Epithelial cell of esophagus (primary cell): ENCODE measurements at regions not wholly inside any gene's neighbourhood (a gene's known extent, or its start where the extent isn't known, plus 50 kb on each side); places are given as distances from the start of the nearest gene placed in this dataset.
"Not testable (repeated sequence)": the region's sequence is repeated elsewhere in the genome, so short reads cannot be mapped to it uniquely, and the experiment has no call there.

ENCODE experiments used
- DNase-seq: peaks from one replicate; pipeline ENCODE4 v3.0.0; 2010; ENCODE audit warnings: low read depth
- H3K4me3 ChIP-seq: 2 replicates; pipeline ENCODE4 v1.5.1; 2011; ENCODE audit warnings: mild to moderate bottlenecking, low read length, control low read depth
- TF ChIP-seq, protein P1 (sequence below): IDR thresholded peaks from 2 replicates; pipeline ENCODE4 v1.5.1; 2011; ENCODE audit warnings: low read depth, mild to moderate bottlenecking, low read length, control low read depth, inconsistent platforms; ENCODE audit not compliant: insufficient read depth; ENCODE audit errors: missing control alignments

DNA sequence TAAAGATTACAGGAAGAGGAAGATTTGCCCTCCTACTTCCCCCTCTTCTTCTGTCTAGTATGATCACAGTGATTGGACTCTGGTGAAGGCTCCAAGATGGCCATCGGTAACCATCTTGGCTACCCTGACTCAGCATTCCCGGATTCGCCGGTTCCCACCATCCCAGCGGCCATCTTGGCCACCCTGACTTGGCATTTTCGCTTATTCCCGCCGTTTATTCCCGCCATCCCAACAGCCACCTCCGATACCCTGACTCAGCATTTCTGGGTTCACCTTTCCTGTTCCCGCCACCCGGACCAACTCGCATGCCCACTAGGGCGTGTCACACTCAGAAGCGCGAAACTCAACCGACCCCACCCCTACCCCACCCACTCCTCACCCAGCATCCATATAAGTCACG lies 95.4 kb upstream of the GRIN2A start:
- TF ChIP-seq, protein P1, sequence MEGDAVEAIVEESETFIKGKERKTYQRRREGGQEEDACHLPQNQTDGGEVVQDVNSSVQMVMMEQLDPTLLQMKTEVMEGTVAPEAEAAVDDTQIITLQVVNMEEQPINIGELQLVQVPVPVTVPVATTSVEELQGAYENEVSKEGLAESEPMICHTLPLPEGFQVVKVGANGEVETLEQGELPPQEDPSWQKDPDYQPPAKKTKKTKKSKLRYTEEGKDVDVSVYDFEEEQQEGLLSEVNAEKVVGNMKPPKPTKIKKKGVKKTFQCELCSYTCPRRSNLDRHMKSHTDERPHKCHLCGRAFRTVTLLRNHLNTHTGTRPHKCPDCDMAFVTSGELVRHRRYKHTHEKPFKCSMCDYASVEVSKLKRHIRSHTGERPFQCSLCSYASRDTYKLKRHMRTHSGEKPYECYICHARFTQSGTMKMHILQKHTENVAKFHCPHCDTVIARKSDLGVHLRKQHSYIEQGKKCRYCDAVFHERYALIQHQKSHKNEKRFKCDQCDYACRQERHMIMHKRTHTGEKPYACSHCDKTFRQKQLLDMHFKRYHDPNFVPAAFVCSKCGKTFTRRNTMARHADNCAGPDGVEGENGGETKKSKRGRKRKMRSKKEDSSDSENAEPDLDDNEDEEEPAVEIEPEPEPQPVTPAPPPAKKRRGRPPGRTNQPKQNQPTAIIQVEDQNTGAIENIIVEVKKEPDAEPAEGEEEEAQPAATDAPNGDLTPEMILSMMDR = no peak
- no peak overlapping the region for H3K4me3 ChIP-seq
- no peak for DNase-seq

DNA sequence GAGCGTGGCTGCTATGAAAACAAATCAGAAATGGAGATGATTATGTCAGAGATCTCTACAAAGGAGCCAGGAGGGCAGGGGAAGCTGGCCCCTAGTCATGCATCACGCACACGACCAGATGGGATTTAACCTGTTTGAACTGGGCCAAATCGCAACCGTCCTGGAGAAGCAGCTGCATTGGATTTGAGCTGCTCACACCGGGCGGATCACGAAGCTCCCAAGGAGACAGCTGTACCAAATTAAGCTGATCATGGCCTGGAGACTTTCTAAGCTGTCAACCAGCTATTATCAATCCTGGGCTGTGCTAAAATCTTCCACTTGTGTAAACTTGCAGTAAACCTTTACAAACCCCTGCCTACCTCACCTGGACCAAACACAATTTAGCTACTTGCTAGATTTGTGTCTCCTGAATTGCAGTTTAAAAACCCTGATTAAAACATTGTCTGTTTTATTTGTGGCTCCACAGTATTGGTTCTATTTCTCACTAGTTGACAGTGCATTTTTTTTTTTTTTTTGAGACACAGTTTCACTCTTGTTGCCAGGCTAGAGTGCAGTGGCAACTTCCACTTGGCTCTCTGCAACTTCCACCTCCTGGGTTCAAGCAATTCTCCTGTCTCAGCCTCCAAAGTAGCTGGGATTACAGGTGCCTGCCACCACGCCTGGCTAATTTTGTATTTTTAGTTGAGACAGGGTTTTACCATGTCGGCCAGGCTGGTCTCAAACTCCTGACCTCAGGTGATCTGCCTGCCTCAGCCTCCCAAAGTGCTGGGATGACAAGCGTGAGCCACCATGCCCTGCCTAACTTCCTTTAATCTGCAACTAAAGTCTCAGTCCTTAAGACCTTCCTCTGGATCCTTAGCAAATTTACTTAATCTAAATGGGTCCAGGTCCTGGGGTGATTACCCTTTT lies 98.3 kb upstream of the GRIN2A start:
- no peak overlapping the region for H3K4me3 ChIP-seq
- TF ChIP-seq, protein P1 = no peak
- DNase-seq = no peak

DNA sequence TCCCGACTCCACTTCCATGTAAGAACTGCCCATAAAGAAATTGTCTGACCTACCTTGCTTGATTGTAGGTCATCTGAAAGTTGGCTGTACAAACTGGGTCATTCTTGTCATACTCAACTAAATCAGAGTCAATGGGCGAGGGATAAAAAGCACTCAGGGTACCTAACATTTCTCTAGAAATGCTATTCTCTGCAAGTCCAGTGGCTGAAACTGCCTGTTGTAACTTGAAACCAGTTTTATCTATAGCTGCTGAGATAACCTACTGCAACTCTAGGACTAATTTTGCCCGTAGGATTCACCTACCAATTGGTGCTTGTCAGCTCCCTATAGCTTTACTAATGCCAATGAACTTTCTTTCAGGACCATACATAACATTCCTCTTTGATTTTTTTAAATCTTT lies 100.1 kb upstream of the GRIN2A start:
- TF ChIP-seq, protein P1 = no peak
- no peak overlapping the region for H3K4me3 ChIP-seq
- DNase-seq = no peak

DNA sequence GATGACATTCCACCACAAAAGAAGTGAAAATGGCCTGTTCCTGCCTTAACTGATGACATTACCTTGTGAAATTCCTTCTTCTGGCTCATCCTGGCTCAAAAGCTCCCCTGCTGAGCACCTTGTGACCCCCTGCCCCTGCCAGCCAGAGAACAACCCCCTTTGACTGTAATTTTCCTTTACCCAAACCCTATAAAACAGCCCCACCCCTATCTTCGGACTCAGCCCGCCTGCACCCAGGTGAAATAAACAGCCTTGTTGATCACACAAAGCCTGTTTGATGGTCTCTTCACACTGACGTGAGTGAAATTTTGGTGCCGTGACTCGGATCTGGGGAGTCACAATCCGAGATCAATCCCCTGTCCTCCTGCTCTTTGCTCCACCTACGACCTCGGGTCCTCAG lies 101.0 kb upstream of the GRIN2A start:
- not testable (repeated sequence) for H3K4me3 ChIP-seq, DNase-seq

GRCh38 chr16:10290467-10291105 lies 95.3 kb upstream of the ATF7IP2 start:
- H3K4me3 ChIP-seq, DNase-seq: not testable (repeated sequence)

GRCh38 chr16:10292197-10292596 lies 93.7 kb upstream of the ATF7IP2 start:
- not testable (repeated sequence) for DNase-seq, H3K4me3 ChIP-seq

DNA sequence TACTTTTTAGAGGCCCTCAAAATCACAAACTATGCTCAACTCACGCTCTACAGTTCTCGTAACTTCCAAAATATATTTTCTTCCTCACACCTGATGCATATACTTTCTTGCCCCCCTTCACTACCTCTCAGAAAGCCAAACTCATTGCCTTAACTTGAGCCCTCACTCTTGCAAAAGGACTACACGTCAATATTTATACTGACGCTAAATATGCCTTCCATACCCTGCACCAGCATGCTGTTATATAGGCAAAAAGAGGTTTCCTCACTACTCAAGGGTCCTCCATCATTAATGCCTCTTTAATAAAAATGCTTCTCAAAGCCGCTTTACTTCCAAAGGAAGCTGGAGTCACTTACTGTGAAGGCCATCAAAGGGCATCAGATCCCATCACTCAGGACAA lies 92.9 kb upstream of the ATF7IP2 start:
- not testable (repeated sequence) for DNase-seq, H3K4me3 ChIP-seq

DNA sequence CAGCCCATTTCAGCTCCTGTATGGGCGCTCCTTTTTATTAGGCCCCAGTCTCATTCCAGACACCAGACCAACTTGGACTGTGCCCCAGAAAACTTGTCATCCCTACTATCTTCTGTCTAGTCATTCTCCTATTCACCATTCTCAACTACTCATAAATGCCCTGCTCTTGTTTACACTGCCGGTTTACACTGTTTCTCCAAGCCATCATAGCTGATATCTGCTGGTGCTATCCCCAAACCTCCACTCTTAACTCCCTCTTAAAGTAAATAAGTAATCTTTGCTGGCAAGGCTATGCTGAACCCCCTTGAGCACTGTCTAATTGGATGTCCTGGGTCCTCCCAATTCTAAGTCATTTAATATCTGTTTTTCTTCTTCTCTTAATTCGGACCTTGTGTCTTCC lies 91.7 kb upstream of the ATF7IP2 start:
- not testable (repeated sequence) for DNase-seq, H3K4me3 ChIP-seq

GRCh38 chr16:10296956-10297340 lies 88.9 kb upstream of the ATF7IP2 start:
- H3K4me3 ChIP-seq = no peak overlapping the region
- TF ChIP-seq, protein P1 = no peak
- DNase-seq = no peak
